ENCODE measurements at regions not wholly inside any gene's neighbourhood (a gene's known extent, or its start where the extent isn't known, plus 50 kb on each side); places are given as distances from the start of the nearest gene placed in this dataset.

DNA sequence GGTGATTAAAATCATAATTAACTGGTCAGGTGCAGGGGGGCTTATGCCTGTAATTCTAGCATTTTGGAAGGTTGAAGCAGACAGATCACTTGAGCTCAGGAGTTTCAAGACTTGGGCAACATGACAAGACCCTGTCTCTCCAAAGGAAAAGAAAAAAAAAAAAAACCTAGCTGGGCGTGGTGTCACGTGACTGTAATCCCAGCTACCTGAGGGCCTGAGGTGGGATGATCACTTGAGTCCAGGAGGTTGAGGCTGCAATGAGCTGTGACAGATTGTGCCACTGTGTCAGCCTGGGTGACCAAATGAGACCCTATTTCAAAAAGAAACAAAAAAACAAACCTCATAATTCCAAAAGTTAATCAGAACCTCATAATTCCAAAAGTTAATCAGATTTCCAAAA is 505.5 kb downstream of the CDH8 start:
- CTCF ChIA-PET, result no interaction called here
- H3K27me3 Mint-ChIP-seq (ENCODE audit: insufficient read depth, unreplicated experiment), result peaks cover 37% of the 10 kb centered on the region

DNA sequence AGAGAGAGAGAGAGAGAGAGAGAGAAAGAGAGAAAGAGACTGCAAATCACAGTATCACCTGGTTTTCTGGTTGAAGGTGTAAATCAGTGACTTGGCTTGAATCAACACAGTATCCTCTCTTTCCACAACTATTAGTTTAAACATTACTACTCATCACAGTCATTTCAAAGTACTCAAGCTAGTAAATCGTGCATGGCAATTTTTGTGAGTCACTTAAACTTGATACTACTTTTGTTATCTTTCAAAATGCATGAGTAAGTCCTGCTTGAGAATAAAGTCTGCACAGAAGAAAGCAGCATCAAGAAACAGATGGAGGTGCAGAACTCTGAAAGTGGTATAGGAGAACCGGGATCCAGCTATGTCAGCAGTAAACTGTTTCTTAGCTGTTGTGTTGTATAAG is 535.4 kb downstream of the CDH8 start:
- intact Hi-C loops (cut with micrococcal nuclease), result no loop called here
- no peaks in the 10 kb centered on the region for H3K27me3 Mint-ChIP-seq (ENCODE audit: insufficient read depth, unreplicated experiment)
- H3K27ac Mint-ChIP-seq (ENCODE audit: low read depth, unreplicated experiment), result no peak overlapping the region
- BruUV-seq (replicated peaks), result no TSS peak
- no peaks in the 10 kb centered on the region for H3K9me3 Mint-ChIP-seq (ENCODE audit: unreplicated experiment)
- CTCF ChIA-PET, result interaction anchor here (0.5 to 0.7 kb wide), 2 partner anchors 16 to 107 kb away, joined by 3 read pairs; no protein-coding TSS in a partner anchor
- no peaks in the 10 kb centered on the region for H3K36me3 Mint-ChIP-seq (ENCODE audit: insufficient read depth, unreplicated experiment)
- POLR2A ChIA-PET, result no interaction called here
- H3K4me1 Mint-ChIP-seq (ENCODE audit: insufficient read depth, unreplicated experiment), result no peaks in the 10 kb centered on the region
- H3K4me3 Mint-ChIP-seq (ENCODE audit: unreplicated experiment), result no peak overlapping the region
- TF ChIP-seq, protein P1, sequence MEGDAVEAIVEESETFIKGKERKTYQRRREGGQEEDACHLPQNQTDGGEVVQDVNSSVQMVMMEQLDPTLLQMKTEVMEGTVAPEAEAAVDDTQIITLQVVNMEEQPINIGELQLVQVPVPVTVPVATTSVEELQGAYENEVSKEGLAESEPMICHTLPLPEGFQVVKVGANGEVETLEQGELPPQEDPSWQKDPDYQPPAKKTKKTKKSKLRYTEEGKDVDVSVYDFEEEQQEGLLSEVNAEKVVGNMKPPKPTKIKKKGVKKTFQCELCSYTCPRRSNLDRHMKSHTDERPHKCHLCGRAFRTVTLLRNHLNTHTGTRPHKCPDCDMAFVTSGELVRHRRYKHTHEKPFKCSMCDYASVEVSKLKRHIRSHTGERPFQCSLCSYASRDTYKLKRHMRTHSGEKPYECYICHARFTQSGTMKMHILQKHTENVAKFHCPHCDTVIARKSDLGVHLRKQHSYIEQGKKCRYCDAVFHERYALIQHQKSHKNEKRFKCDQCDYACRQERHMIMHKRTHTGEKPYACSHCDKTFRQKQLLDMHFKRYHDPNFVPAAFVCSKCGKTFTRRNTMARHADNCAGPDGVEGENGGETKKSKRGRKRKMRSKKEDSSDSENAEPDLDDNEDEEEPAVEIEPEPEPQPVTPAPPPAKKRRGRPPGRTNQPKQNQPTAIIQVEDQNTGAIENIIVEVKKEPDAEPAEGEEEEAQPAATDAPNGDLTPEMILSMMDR (IDR thresholded peaks at IDR 0.05; ENCODE audit: unreplicated experiment), result no peak
- DNase-seq (ENCODE audit: unreplicated experiment), result no peak

More for the DNA sequence above, 505.5 kb downstream of the CDH8 start:
- TF ChIP-seq, protein P1 (IDR thresholded peaks at IDR 0.05; ENCODE audit: unreplicated experiment), result no peak
- POLR2A ChIA-PET, result interaction anchor here (0.6 kb wide), 1 partner anchor 491 kb away, joined by 3 read pairs; no protein-coding TSS in a partner anchor
- no peaks in the 10 kb centered on the region for H3K4me1 Mint-ChIP-seq (ENCODE audit: insufficient read depth, unreplicated experiment)
- H3K9me3 Mint-ChIP-seq (ENCODE audit: unreplicated experiment), result peaks cover 14% of the 10 kb centered on the region
- no peak overlapping the region for H3K27ac Mint-ChIP-seq (ENCODE audit: low read depth, unreplicated experiment)
- no peak overlapping the region for H3K4me3 Mint-ChIP-seq (ENCODE audit: unreplicated experiment)
- no peaks in the 10 kb centered on the region for H3K36me3 Mint-ChIP-seq (ENCODE audit: insufficient read depth, unreplicated experiment)
- DNase-seq (ENCODE audit: unreplicated experiment), result no peak
- no TSS peak for BruUV-seq (replicated peaks)
- intact Hi-C loops (cut with micrococcal nuclease), result no loop called here

DNA sequence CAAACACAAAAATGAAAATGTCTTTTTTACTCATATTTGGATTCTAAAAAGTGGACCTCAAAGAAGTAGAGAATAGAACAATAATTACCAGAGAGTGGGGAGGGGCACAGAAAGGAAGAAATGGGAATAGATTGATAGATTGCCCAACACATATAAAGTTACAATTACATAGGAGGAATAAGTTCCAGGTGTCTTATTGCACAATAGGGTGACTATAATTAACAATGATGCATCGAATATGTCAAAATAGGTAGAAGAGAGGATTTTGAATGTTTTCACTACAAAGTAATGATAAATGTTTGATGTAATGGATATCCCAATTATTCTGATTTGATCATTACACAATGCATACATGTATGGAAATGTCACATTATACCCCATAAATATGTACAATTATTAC is 556.0 kb downstream of the CDH8 start:
- TF ChIP-seq, protein P1 (IDR thresholded peaks at IDR 0.05; ENCODE audit: unreplicated experiment), result no peak
- Mint-ChIP-seq H3K4me3 (ENCODE audit: unreplicated experiment) (no peak overlapping the region), H3K27ac (ENCODE audit: low read depth, unreplicated experiment) (no peak overlapping the region), H3K9me3 (ENCODE audit: unreplicated experiment) (peaks cover 8% of the 10 kb centered on the region), H3K4me1 (ENCODE audit: insufficient read depth, unreplicated experiment) (no peaks in the 10 kb centered on the region), H3K36me3 (ENCODE audit: insufficient read depth, unreplicated experiment) (no peaks in the 10 kb centered on the region), H3K27me3 (ENCODE audit: insufficient read depth, unreplicated experiment) (peaks cover 27% of the 10 kb centered on the region)
- intact Hi-C loops (cut with micrococcal nuclease), result no loop called here
- ChIA-PET CTCF (no interaction called here), POLR2A (interaction anchor here (0.6 kb wide), 1 partner anchor 1427 kb away, joined by 4 read pairs; no protein-coding TSS in a partner anchor)
- no peak for DNase-seq (ENCODE audit: unreplicated experiment)
- BruUV-seq (replicated peaks), result no TSS peak

DNA sequence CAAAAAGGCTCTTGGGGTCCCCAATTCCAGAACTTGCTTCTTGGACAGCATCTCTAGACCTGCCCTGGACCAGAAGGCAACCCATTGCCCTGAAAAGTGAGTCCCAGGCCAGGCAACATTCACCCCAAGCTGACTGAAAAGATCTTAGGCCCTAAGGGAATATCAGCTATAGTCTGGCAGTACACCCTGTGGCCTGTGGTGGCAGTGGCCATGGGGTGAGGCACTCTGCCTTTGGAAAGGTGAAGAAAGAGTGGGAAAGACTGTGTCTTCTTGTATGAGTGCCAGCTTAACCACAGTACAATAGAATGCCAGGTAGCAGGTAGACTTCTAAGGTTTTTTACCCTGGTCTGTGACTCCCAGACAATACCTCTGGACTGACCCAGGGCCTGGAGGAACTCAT is 564.5 kb downstream of the CDH8 start:
- no TSS peak for BruUV-seq (replicated peaks)

More for the DNA sequence above, 564.5 kb downstream of the CDH8 start:
- H3K4me1 Mint-ChIP-seq (ENCODE audit: insufficient read depth, unreplicated experiment), result no peaks in the 10 kb centered on the region
- ChIA-PET POLR2A (no interaction called here), CTCF (no interaction called here)
- H3K36me3 Mint-ChIP-seq (ENCODE audit: insufficient read depth, unreplicated experiment), result no peaks in the 10 kb centered on the region
- no peak for DNase-seq (ENCODE audit: unreplicated experiment)
- TF ChIP-seq, protein P1 (IDR thresholded peaks at IDR 0.05; ENCODE audit: unreplicated experiment), result no peak
- H3K27ac Mint-ChIP-seq (ENCODE audit: low read depth, unreplicated experiment), result no peak overlapping the region
- H3K9me3 Mint-ChIP-seq (ENCODE audit: unreplicated experiment), result peaks cover 8% of the 10 kb centered on the region
- intact Hi-C loops (cut with micrococcal nuclease), result no loop called here
- H3K27me3 Mint-ChIP-seq (ENCODE audit: insufficient read depth, unreplicated experiment), result no peaks in the 10 kb centered on the region
- H3K4me3 Mint-ChIP-seq (ENCODE audit: unreplicated experiment), result no peak overlapping the region
